ENCODE measurements at regions not wholly inside any gene's neighbourhood (a gene's known extent, or its start where the extent isn't known, plus 50 kb on each side); places are given as distances from the start of the nearest gene placed in this dataset.
"Not testable (repeated sequence)": the region's sequence is repeated elsewhere in the genome, so short reads cannot be mapped to it uniquely, and the experiment has no call there.

- no peaks in the 10 kb centered on the region for H3K27me3 Mint-ChIP-seq (ENCODE audit: low read depth)
- DNase-seq (ENCODE audit: low spot score in 2 of 2, unreplicated experiment in 2 of 2): no peak
- H3K9me3 Mint-ChIP-seq: no peaks in the 10 kb centered on the region
- H3K27ac Mint-ChIP-seq: no peak overlapping the region
- TF ChIP-seq, protein P1, sequence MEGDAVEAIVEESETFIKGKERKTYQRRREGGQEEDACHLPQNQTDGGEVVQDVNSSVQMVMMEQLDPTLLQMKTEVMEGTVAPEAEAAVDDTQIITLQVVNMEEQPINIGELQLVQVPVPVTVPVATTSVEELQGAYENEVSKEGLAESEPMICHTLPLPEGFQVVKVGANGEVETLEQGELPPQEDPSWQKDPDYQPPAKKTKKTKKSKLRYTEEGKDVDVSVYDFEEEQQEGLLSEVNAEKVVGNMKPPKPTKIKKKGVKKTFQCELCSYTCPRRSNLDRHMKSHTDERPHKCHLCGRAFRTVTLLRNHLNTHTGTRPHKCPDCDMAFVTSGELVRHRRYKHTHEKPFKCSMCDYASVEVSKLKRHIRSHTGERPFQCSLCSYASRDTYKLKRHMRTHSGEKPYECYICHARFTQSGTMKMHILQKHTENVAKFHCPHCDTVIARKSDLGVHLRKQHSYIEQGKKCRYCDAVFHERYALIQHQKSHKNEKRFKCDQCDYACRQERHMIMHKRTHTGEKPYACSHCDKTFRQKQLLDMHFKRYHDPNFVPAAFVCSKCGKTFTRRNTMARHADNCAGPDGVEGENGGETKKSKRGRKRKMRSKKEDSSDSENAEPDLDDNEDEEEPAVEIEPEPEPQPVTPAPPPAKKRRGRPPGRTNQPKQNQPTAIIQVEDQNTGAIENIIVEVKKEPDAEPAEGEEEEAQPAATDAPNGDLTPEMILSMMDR (IDR thresholded peaks at IDR 0.05; ENCODE audit: unreplicated experiment): no peak
- H3K4me1 Mint-ChIP-seq: no peaks in the 10 kb centered on the region
- no peak overlapping the region for H3K4me3 Mint-ChIP-seq
- H3K36me3 Mint-ChIP-seq: no peaks in the 10 kb centered on the region
These were observed 251.6 kb downstream of the ZWINT start for GRCh38 chr10:56109454-56109853.

- H3K4me1 Mint-ChIP-seq: no peaks in the 10 kb centered on the region
- no peak overlapping the region for H3K4me3 Mint-ChIP-seq
- H3K36me3 Mint-ChIP-seq: no peaks in the 10 kb centered on the region
- no peak for DNase-seq (ENCODE audit: low spot score in 2 of 2, unreplicated experiment in 2 of 2)
- TF ChIP-seq, protein P1 (IDR thresholded peaks at IDR 0.05; ENCODE audit: unreplicated experiment): no peak
- no peaks in the 10 kb centered on the region for H3K27me3 Mint-ChIP-seq (ENCODE audit: low read depth)
- no peaks in the 10 kb centered on the region for H3K9me3 Mint-ChIP-seq
- H3K27ac Mint-ChIP-seq: no peak overlapping the region
These were observed 256.1 kb downstream of the ZWINT start for GRCh38 chr10:56104923-56105322.

GRCh38 chr10:56104487-56104886 is 256.6 kb downstream of the ZWINT start:
- Mint-ChIP-seq H3K27ac (no peak overlapping the region), H3K9me3 (no peaks in the 10 kb centered on the region), H3K4me1 (no peaks in the 10 kb centered on the region), H3K27me3 (ENCODE audit: low read depth) (no peaks in the 10 kb centered on the region), H3K4me3 (no peak overlapping the region), H3K36me3 (no peaks in the 10 kb centered on the region)
- DNase-seq (ENCODE audit: low spot score in 2 of 2, unreplicated experiment in 2 of 2): no peak
- TF ChIP-seq, protein P1 (IDR thresholded peaks at IDR 0.05; ENCODE audit: unreplicated experiment): no peak

DNA sequence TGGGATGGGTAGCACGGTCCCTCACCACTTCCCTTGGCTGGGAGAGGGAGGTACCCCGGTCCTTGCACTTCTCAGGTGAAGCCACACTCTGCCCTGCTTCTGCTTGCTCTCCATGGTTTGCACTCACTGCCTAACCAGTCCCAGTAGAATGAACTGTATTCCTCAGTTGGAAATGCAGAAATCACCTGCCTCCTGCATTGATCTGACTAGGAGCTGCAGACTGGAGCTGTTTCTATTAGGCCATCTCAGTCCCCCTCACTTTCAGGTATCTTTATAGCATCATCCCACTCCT is 264.9 kb downstream of the ZWINT start:
- Mint-ChIP-seq H3K36me3 (no peaks in the 10 kb centered on the region), H3K4me1 (no peaks in the 10 kb centered on the region), H3K27me3 (ENCODE audit: low read depth) (peaks cover 2% of the 10 kb centered on the region), H3K4me3 (no peak overlapping the region), H3K9me3 (peaks cover 20% of the 10 kb centered on the region), H3K27ac (no peak overlapping the region)
- TF ChIP-seq, protein P1 (IDR thresholded peaks at IDR 0.05; ENCODE audit: unreplicated experiment): no peak
- DNase-seq (ENCODE audit: low spot score in 2 of 2, unreplicated experiment in 2 of 2): no peak

DNA sequence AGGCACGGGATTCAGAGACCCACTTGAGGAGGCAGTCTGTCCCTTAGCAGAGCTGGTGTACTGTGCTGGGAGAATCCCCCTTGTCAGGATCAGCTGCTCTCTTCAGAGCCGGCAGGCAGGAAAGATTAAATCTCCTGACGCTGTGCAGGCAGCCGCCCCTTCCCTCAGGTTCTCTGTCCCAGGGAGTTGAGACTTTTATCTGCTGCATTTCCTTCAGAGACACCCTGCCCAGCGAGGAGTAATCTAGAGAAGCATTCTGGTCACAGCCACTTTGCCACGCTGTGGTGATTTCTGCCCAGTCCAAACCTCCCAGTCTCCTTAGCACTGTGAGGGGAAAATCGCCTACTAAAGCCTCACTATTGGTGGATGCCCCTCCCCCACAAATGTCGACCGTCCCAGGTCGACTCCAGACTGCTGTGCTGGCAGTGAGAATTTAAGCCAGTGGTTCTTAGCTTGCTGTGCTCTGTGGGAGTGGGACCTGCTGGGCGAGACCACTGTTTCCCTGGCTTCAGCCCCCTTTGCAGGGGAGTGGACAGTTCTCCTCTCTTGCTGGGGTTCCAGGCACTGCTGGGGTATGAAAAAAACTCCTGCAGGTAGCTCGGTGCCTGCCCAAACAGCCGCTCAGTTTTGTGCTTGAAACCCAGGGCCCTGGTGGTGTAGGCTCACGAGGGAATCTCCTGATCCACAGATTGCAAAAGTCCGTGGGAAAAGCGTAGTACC is 265.4 kb downstream of the ZWINT start:
- no peaks in the 10 kb centered on the region for H3K36me3 Mint-ChIP-seq
- H3K27me3 Mint-ChIP-seq (ENCODE audit: low read depth): peaks cover 2% of the 10 kb centered on the region
- H3K27ac Mint-ChIP-seq: no peak overlapping the region
- TF ChIP-seq, protein P1 (IDR thresholded peaks at IDR 0.05; ENCODE audit: unreplicated experiment): no peak
- H3K4me1 Mint-ChIP-seq: no peaks in the 10 kb centered on the region
- H3K4me3 Mint-ChIP-seq: no peak overlapping the region
- H3K9me3 Mint-ChIP-seq: peaks cover 22% of the 10 kb centered on the region
- DNase-seq (ENCODE audit: low spot score in 2 of 2, unreplicated experiment in 2 of 2): no peak

GRCh38 chr10:56093645-56094044 is 267.4 kb downstream of the ZWINT start:
- H3K27me3 Mint-ChIP-seq (ENCODE audit: low read depth); H3K4me3 Mint-ChIP-seq; H3K36me3 Mint-ChIP-seq; H3K4me1 Mint-ChIP-seq; DNase-seq (ENCODE audit: low spot score in 2 of 2, unreplicated experiment in 2 of 2); H3K27ac Mint-ChIP-seq: not testable (repeated sequence)
- peaks cover 36% of the 10 kb centered on the region for H3K9me3 Mint-ChIP-seq
